KMS-11 (cell line): ENCODE measurements at regions not wholly inside any gene's neighbourhood (a gene's known extent, or its start where the extent isn't known, plus 50 kb on each side); places are given as distances from the start of the nearest gene placed in this dataset.

Source experiments
- H2AFZ ChIP-seq: fragments of 200-600 bp; sonication (generic); 2 replicates; pipeline ENCODE4 v1.6.1; 2016; ENCODE audit warnings: antibody characterized with exemption, mixed run types, low read depth
- H3K27ac ChIP-seq: fragments of 200-600 bp; sonication (generic); 2 replicates; pipeline ENCODE4 v1.6.1; 2016; ENCODE audit warnings: mild to moderate bottlenecking, mixed run types
- H3K27me3 ChIP-seq: fragments of 200-600 bp; sonication (generic); 2 replicates; pipeline ENCODE4 v1.6.1; 2017; ENCODE audit warnings: mild to moderate bottlenecking, low read depth, mixed run types, moderate library complexity; ENCODE audit not compliant: insufficient read depth
- H3K36me3 ChIP-seq: fragments of 200-600 bp; sonication (generic); 2 replicates; pipeline ENCODE4 v1.6.1; 2017; ENCODE audit warnings: mild to moderate bottlenecking, mixed run types; ENCODE audit not compliant: insufficient read depth
- H3K4me1 ChIP-seq: fragments of 200-600 bp; sonication (generic); 2 replicates; pipeline ENCODE4 v1.6.1; 2016; ENCODE audit warnings: mild to moderate bottlenecking, low read depth, mixed run types; ENCODE audit not compliant: poor library complexity, severe bottlenecking
- H3K4me2 ChIP-seq: fragments of 200-600 bp; sonication (generic); 2 replicates; pipeline ENCODE4 v1.7.0; 2016; ENCODE audit warnings: mild to moderate bottlenecking, mixed run types
- H3K4me3 ChIP-seq: fragments of 200-600 bp; sonication (generic); IDR thresholded peaks from 2 replicates; pipeline ENCODE4 v1.6.1; 2017; ENCODE audit warnings: low read depth, low read length, mixed read lengths; ENCODE audit not compliant: insufficient read depth
- H3K79me2 ChIP-seq: fragments of 200-600 bp; sonication (generic); 2 replicates; pipeline ENCODE4 v1.6.1; 2016; ENCODE audit warnings: low read depth, mixed run types; ENCODE audit not compliant: insufficient read depth
- H3K9ac ChIP-seq: fragments of 200-600 bp; sonication (generic); 2 replicates; pipeline ENCODE4 v1.6.1; 2016; ENCODE audit warnings: mild to moderate bottlenecking, mixed run types
- H4K20me1 ChIP-seq: fragments of 200-600 bp; sonication (generic); 2 replicates; pipeline ENCODE4 v1.6.1; 2016; ENCODE audit warnings: mild to moderate bottlenecking, mixed run types; ENCODE audit not compliant: insufficient read depth
- TF ChIP-seq, protein P1 (sequence below): fragments of 200-600 bp; sonication (generic); conservative IDR thresholded peaks from 2 replicates; pipeline ENCODE4 v1.6.1; 2017; ENCODE audit warnings: low read depth, mild to moderate bottlenecking, antibody characterized with exemption, low read length, moderate library complexity, mixed read lengths

- TF ChIP-seq, protein P1, sequence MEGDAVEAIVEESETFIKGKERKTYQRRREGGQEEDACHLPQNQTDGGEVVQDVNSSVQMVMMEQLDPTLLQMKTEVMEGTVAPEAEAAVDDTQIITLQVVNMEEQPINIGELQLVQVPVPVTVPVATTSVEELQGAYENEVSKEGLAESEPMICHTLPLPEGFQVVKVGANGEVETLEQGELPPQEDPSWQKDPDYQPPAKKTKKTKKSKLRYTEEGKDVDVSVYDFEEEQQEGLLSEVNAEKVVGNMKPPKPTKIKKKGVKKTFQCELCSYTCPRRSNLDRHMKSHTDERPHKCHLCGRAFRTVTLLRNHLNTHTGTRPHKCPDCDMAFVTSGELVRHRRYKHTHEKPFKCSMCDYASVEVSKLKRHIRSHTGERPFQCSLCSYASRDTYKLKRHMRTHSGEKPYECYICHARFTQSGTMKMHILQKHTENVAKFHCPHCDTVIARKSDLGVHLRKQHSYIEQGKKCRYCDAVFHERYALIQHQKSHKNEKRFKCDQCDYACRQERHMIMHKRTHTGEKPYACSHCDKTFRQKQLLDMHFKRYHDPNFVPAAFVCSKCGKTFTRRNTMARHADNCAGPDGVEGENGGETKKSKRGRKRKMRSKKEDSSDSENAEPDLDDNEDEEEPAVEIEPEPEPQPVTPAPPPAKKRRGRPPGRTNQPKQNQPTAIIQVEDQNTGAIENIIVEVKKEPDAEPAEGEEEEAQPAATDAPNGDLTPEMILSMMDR: no peak
- H3K4me2 ChIP-seq: no peak overlapping the region
- no peak overlapping the region for H3K4me3 ChIP-seq
- no peaks in the 10 kb centered on the region for H3K4me1 ChIP-seq
- H3K36me3 ChIP-seq: no peaks in the 10 kb centered on the region
- H3K27ac ChIP-seq: no peak overlapping the region
- H3K27me3 ChIP-seq: no peaks in the 10 kb centered on the region
- no peak overlapping the region for H3K9ac ChIP-seq
- H4K20me1 ChIP-seq: no peaks in the 10 kb centered on the region
- no peaks in the 10 kb centered on the region for H3K79me2 ChIP-seq
- H2AFZ ChIP-seq: no peak overlapping the region
Measured at GRCh38 chr13:84745051-84745551, 862.8 kb upstream of the SLITRK1 start.

GRCh38 chr13:84744203-84744602 is 861.9 kb upstream of the SLITRK1 start:
- Histone ChIP-seq H3K27me3 (no peaks in the 10 kb centered on the region), H4K20me1 (no peaks in the 10 kb centered on the region)
- TF ChIP-seq, protein P1: no peak

GRCh38 chr13:84741253-84741652 is 859.0 kb upstream of the SLITRK1 start:
- TF ChIP-seq, protein P1: no peak
- Histone ChIP-seq H3K4me1 (no peaks in the 10 kb centered on the region), H3K4me2 (no peak overlapping the region), H3K79me2 (no peaks in the 10 kb centered on the region), H3K4me3 (no peak overlapping the region), H3K36me3 (no peaks in the 10 kb centered on the region), H3K27me3 (no peaks in the 10 kb centered on the region), H3K9ac (no peak overlapping the region), H2AFZ (no peak overlapping the region), H3K27ac (no peak overlapping the region), H4K20me1 (no peaks in the 10 kb centered on the region)

More at GRCh38 chr13:84744203-84744602, 861.9 kb upstream of the SLITRK1 start:
- Histone ChIP-seq H3K4me2 (no peak overlapping the region), H3K36me3 (no peaks in the 10 kb centered on the region), H3K4me3 (no peak overlapping the region), H3K79me2 (no peaks in the 10 kb centered on the region), H3K27ac (no peak overlapping the region), H3K4me1 (no peaks in the 10 kb centered on the region), H3K9ac (no peak overlapping the region), H2AFZ (no peak overlapping the region)

DNA sequence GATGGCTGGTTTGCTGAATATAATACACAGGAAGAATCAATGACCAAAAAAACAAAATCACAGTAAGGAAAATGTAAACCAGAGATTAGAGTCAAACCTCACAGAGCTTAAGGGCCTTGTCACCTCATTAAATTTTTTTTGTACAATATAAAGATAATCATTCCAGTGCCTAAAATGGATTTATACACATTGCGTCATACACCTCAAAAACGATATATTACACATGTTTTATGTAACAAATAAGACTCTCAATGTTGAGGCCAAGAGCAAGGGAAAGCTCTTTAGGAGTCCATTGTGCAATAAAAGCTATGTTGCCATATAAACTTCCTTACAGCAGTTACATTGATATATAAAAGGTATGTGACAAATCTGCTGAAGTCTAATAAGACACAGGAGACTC is 856.7 kb upstream of the SLITRK1 start:
- Histone ChIP-seq H3K27me3 (no peaks in the 10 kb centered on the region), H3K36me3 (no peaks in the 10 kb centered on the region), H3K4me3 (no peak overlapping the region), H2AFZ (no peak overlapping the region), H3K9ac (no peak overlapping the region), H3K27ac (no peak overlapping the region), H3K4me1 (no peaks in the 10 kb centered on the region), H4K20me1 (no peaks in the 10 kb centered on the region), H3K4me2 (no peak overlapping the region), H3K79me2 (no peaks in the 10 kb centered on the region)
- TF ChIP-seq, protein P1: no peak
